GM23338 (cell line): ENCODE measurements at regions not wholly inside any gene's neighbourhood (a gene's known extent, or its start where the extent isn't known, plus 50 kb on each side); places are given as distances from the start of the nearest gene placed in this dataset.

ENCODE experiments used
- ATAC-seq: fragments of 200-7000 bp; cut with Tn5 transposase; 3 replicates; pipeline ENCODE4 v1.9.1; 2020
- DNase-seq: peaks from one replicate; pipeline ENCODE4 v3.0.0-alpha.2; 2015; ENCODE audit warnings: low spot score
- H2AFZ ChIP-seq: fragments of 200-600 bp; sonication (generic); 2 replicates; pipeline ENCODE4 v1.8.0; 2016; ENCODE audit warnings: antibody characterized with exemption, mild to moderate bottlenecking, moderate library complexity
- H3F3A ChIP-seq: fragments of 200-600 bp; sonication (generic); replicated peaks from 2 replicates; pipeline ENCODE4 v1.8.0; 2017; ENCODE audit warnings: antibody characterized with exemption, mixed run types, low read depth
- H3K27ac ChIP-seq: fragments of 200-600 bp; sonication (generic); 2 replicates; pipeline ENCODE4 v1.6.1; 2016; ENCODE audit warnings: low read depth
- H3K27me3 ChIP-seq: fragments of 200-600 bp; sonication (generic); 2 replicates; pipeline ENCODE4 v1.8.0; 2016; ENCODE audit warnings: mild to moderate bottlenecking, mixed run types, moderate library complexity; ENCODE audit not compliant: insufficient read depth
- H3K36me3 ChIP-seq: fragments of 200-600 bp; sonication (generic); 2 replicates; pipeline ENCODE4 v1.8.0; 2016; ENCODE audit warnings: mild to moderate bottlenecking; ENCODE audit not compliant: insufficient read depth
- H3K4me1 ChIP-seq: fragments of 200-600 bp; sonication (generic); 2 replicates; pipeline ENCODE4 v1.8.0; 2016; ENCODE audit warnings: mild to moderate bottlenecking, moderate library complexity; ENCODE audit not compliant: insufficient read depth
- H3K4me2 ChIP-seq: fragments of 200-600 bp; sonication (generic); 2 replicates; pipeline ENCODE4 v1.7.1; 2017; ENCODE audit warnings: mixed run types
- H3K4me3 ChIP-seq: fragments of 200-600 bp; sonication (generic); 2 replicates; pipeline ENCODE4 v1.6.1; 2016; ENCODE audit warnings: mixed run types
- H3K79me2 ChIP-seq: fragments of 200-600 bp; sonication (generic); replicated peaks from 2 replicates; pipeline ENCODE4 v1.8.0; 2017; ENCODE audit warnings: mild to moderate bottlenecking; ENCODE audit not compliant: insufficient read depth
- H3K9me2 ChIP-seq: fragments of 200-600 bp; sonication (generic); 2 replicates; pipeline ENCODE4 v1.8.0; 2017; ENCODE audit not compliant: insufficient read depth
- H4K20me1 ChIP-seq: fragments of 200-600 bp; sonication (generic); replicated peaks from 2 replicates; pipeline ENCODE4 v1.8.0; 2017; ENCODE audit warnings: mild to moderate bottlenecking; ENCODE audit not compliant: insufficient read depth
- H3K27ac Mint-ChIP-seq: 2 replicates; pipeline ENCODE4 v1.8.0; 2020; ENCODE audit warnings: inconsistent platforms, mild to moderate bottlenecking, moderate library complexity, mixed read lengths
- H3K27me3 Mint-ChIP-seq: 3 replicates; pipeline ENCODE4 v1.8.0; 2022; ENCODE audit warnings: low read depth, mild to moderate bottlenecking, moderate library complexity, mixed read lengths, inconsistent platforms; ENCODE audit not compliant: insufficient read depth, poor library complexity
- H3K36me3 Mint-ChIP-seq: 3 replicates; pipeline ENCODE4 v1.8.0; 2021; ENCODE audit warnings: low read depth, mild to moderate bottlenecking, inconsistent platforms, moderate library complexity, mixed read lengths
- H3K4me1 Mint-ChIP-seq: 3 replicates; pipeline ENCODE4 v1.8.0; 2020; ENCODE audit warnings: mild to moderate bottlenecking, inconsistent platforms, mixed read lengths
- H3K4me3 Mint-ChIP-seq: 3 replicates; pipeline ENCODE4 v1.8.0; 2021; ENCODE audit warnings: moderate library complexity, mild to moderate bottlenecking, inconsistent platforms, mixed read lengths
- H3K9me3 Mint-ChIP-seq: 3 replicates; pipeline ENCODE4 v1.8.0; 2020; ENCODE audit warnings: moderate library complexity, mild to moderate bottlenecking, inconsistent platforms, mixed read lengths
- CREB1 ChIP-seq: fragments of 250-450 bp; sonication (Bioruptor Pico); IDR thresholded peaks from 2 replicates; pipeline ENCODE4 v1.5.0; 2020; ENCODE audit warnings: low read depth, mild to moderate bottlenecking, moderate library complexity
- ETS1 ChIP-seq: IDR thresholded peaks from 2 replicates; pipeline ENCODE4 v1.6.1; 2016; ENCODE audit warnings: antibody characterized with exemption
- EZH2 ChIP-seq: fragments of 200-600 bp; sonication (generic); IDR thresholded peaks from one replicate; pipeline ENCODE4 v1.8.0; 2017; ENCODE audit warnings: antibody characterized with exemption, mild to moderate bottlenecking, low read depth; ENCODE audit not compliant: unreplicated experiment
- EZH2phosphoT487 ChIP-seq: fragments of 200-600 bp; sonication (generic); IDR thresholded peaks from one replicate; pipeline ENCODE4 v1.8.1; 2018; ENCODE audit warnings: antibody characterized with exemption; ENCODE audit not compliant: unreplicated experiment
- JUNB ChIP-seq: IDR thresholded peaks from one replicate; pipeline ENCODE4 v1.6.1; 2016; ENCODE audit warnings: antibody characterized with exemption; ENCODE audit not compliant: unreplicated experiment
- NANOG ChIP-seq: IDR thresholded peaks from 2 replicates; pipeline ENCODE4 v1.6.1; 2016; ENCODE audit warnings: antibody characterized with exemption, borderline replicate concordance
- POLR2AphosphoS5 ChIP-seq: IDR thresholded peaks from 2 replicates; pipeline ENCODE4 v1.6.1; 2016; ENCODE audit warnings: antibody characterized with exemption, low read depth
- STAT1 ChIP-seq: IDR thresholded peaks from one replicate; pipeline ENCODE4 v1.6.1; 2016; ENCODE audit warnings: antibody characterized with exemption; ENCODE audit not compliant: unreplicated experiment
- ZNF114 ChIP-seq: fragments of 250-450 bp; sonication (Bioruptor Pico); IDR thresholded peaks from 2 replicates; pipeline ENCODE4 v1.5.0; 2020; ENCODE audit warnings: mild to moderate bottlenecking, moderate library complexity
- ZNF331 ChIP-seq: fragments of 250-450 bp; sonication (Bioruptor Pico); IDR thresholded peaks from 2 replicates; pipeline ENCODE4 v1.5.0; 2020; ENCODE audit warnings: low read depth, mild to moderate bottlenecking, moderate library complexity
- TF ChIP-seq, protein P1 (sequence below), 2 experiments: fragments of 200-600 bp in 1 of 2; sonication (generic) in 1 of 2; conservative IDR thresholded peaks; 2 replicates each; pipeline versions ENCODE4 v1.5.1 to v1.6.1; 2016 to 2017; ENCODE audit warnings: antibody characterized with exemption in 2 of 2, low read depth in 2 of 2, mild to moderate bottlenecking in 2 of 2, moderate library complexity in 1 of 2
- TF ChIP-seq, protein P2 (sequence below): fragments of 250-450 bp; sonication (Bioruptor Pico); IDR thresholded peaks from 2 replicates; pipeline ENCODE4 v1.5.0; 2020; ENCODE audit warnings: mild to moderate bottlenecking, moderate library complexity
- TF ChIP-seq, protein P3 (sequence below): IDR thresholded peaks from one replicate; pipeline ENCODE4 v1.6.1; 2018; ENCODE audit warnings: antibody characterized with exemption; ENCODE audit not compliant: unreplicated experiment

GRCh38 chr14:34190717-34191116, 239.8 kb upstream of the EGLN3 start:
- TF ChIP-seq, protein P1, sequence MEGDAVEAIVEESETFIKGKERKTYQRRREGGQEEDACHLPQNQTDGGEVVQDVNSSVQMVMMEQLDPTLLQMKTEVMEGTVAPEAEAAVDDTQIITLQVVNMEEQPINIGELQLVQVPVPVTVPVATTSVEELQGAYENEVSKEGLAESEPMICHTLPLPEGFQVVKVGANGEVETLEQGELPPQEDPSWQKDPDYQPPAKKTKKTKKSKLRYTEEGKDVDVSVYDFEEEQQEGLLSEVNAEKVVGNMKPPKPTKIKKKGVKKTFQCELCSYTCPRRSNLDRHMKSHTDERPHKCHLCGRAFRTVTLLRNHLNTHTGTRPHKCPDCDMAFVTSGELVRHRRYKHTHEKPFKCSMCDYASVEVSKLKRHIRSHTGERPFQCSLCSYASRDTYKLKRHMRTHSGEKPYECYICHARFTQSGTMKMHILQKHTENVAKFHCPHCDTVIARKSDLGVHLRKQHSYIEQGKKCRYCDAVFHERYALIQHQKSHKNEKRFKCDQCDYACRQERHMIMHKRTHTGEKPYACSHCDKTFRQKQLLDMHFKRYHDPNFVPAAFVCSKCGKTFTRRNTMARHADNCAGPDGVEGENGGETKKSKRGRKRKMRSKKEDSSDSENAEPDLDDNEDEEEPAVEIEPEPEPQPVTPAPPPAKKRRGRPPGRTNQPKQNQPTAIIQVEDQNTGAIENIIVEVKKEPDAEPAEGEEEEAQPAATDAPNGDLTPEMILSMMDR (conservative IDR thresholded peaks at IDR 0.05; ENCODE audit: low read depth in 2 of 2), result no peak
- TF ChIP-seq EZH2 (no peak), CREB1 (CRISPR knock-in tag) (no peak), POLR2AphosphoS5 (no peak), NANOG (no peak), ZNF331 (CRISPR knock-in tag) (no peak), EZH2phosphoT487 (no peak), JUNB (no peak), ZNF114 (CRISPR knock-in tag) (no peak), ETS1 (no peak), STAT1 (no peak)
- TF ChIP-seq, protein P2, sequence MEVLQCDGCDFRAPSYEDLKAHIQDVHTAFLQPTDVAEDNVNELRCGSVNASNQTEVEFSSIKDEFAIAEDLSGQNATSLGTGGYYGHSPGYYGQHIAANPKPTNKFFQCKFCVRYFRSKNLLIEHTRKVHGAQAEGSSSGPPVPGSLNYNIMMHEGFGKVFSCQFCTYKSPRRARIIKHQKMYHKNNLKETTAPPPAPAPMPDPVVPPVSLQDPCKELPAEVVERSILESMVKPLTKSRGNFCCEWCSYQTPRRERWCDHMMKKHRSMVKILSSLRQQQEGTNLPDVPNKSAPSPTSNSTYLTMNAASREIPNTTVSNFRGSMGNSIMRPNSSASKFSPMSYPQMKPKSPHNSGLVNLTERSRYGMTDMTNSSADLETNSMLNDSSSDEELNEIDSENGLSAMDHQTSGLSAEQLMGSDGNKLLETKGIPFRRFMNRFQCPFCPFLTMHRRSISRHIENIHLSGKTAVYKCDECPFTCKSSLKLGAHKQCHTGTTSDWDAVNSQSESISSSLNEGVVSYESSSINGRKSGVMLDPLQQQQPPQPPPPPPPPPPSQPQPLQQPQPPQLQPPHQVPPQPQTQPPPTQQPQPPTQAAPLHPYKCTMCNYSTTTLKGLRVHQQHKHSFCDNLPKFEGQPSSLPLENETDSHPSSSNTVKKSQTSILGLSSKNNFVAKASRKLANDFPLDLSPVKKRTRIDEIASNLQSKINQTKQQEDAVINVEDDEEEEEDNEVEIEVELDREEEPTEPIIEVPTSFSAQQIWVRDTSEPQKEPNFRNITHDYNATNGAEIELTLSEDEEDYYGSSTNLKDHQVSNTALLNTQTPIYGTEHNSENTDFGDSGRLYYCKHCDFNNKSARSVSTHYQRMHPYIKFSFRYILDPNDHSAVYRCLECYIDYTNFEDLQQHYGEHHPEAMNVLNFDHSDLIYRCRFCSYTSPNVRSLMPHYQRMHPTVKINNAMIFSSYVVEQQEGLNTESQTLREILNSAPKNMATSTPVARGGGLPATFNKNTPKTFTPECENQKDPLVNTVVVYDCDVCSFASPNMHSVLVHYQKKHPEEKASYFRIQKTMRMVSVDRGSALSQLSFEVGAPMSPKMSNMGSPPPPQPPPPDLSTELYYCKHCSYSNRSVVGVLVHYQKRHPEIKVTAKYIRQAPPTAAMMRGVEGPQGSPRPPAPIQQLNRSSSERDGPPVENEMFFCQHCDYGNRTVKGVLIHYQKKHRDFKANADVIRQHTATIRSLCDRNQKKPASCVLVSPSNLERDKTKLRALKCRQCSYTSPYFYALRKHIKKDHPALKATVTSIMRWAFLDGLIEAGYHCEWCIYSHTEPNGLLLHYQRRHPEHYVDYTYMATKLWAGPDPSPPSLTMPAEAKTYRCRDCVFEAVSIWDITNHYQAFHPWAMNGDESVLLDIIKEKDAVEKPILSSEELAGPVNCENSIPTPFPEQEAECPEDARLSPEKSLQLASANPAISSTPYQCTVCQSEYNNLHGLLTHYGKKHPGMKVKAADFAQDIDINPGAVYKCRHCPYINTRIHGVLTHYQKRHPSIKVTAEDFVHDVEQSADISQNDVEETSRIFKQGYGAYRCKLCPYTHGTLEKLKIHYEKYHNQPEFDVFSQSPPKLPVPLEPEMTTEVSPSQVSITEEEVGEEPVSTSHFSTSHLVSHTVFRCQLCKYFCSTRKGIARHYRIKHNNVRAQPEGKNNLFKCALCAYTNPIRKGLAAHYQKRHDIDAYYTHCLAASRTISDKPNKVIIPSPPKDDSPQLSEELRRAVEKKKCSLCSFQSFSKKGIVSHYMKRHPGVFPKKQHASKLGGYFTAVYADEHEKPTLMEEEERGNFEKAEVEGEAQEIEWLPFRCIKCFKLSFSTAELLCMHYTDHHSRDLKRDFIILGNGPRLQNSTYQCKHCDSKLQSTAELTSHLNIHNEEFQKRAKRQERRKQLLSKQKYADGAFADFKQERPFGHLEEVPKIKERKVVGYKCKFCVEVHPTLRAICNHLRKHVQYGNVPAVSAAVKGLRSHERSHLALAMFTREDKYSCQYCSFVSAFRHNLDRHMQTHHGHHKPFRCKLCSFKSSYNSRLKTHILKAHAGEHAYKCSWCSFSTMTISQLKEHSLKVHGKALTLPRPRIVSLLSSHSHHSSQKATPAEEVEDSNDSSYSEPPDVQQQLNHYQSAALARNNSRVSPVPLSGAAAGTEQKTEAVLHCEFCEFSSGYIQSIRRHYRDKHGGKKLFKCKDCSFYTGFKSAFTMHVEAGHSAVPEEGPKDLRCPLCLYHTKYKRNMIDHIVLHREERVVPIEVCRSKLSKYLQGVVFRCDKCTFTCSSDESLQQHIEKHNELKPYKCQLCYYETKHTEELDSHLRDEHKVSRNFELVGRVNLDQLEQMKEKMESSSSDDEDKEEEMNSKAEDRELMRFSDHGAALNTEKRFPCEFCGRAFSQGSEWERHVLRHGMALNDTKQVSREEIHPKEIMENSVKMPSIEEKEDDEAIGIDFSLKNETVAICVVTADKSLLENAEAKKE (CRISPR knock-in tag), result no peak
- TF ChIP-seq, protein P3, sequence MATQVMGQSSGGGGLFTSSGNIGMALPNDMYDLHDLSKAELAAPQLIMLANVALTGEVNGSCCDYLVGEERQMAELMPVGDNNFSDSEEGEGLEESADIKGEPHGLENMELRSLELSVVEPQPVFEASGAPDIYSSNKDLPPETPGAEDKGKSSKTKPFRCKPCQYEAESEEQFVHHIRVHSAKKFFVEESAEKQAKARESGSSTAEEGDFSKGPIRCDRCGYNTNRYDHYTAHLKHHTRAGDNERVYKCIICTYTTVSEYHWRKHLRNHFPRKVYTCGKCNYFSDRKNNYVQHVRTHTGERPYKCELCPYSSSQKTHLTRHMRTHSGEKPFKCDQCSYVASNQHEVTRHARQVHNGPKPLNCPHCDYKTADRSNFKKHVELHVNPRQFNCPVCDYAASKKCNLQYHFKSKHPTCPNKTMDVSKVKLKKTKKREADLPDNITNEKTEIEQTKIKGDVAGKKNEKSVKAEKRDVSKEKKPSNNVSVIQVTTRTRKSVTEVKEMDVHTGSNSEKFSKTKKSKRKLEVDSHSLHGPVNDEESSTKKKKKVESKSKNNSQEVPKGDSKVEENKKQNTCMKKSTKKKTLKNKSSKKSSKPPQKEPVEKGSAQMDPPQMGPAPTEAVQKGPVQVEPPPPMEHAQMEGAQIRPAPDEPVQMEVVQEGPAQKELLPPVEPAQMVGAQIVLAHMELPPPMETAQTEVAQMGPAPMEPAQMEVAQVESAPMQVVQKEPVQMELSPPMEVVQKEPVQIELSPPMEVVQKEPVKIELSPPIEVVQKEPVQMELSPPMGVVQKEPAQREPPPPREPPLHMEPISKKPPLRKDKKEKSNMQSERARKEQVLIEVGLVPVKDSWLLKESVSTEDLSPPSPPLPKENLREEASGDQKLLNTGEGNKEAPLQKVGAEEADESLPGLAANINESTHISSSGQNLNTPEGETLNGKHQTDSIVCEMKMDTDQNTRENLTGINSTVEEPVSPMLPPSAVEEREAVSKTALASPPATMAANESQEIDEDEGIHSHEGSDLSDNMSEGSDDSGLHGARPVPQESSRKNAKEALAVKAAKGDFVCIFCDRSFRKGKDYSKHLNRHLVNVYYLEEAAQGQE, result no peak
- Histone ChIP-seq H2AFZ (no peak overlapping the region), H4K20me1 (no peaks in the 10 kb centered on the region), H3K4me1 (no peaks in the 10 kb centered on the region), H3K79me2 (no peaks in the 10 kb centered on the region), H3K4me3 (no peak overlapping the region), H3K27me3 (no peaks in the 10 kb centered on the region), H3K27ac (no peak overlapping the region), H3F3A (no peaks in the 10 kb centered on the region), H3K36me3 (no peaks in the 10 kb centered on the region), H3K9me2 (no peaks in the 10 kb centered on the region), H3K4me2 (no peak overlapping the region)
- Mint-ChIP-seq H3K27ac (no peak overlapping the region), H3K9me3 (no peaks in the 10 kb centered on the region), H3K36me3 (no peaks in the 10 kb centered on the region), H3K27me3 (no peaks in the 10 kb centered on the region), H3K4me3 (no peak overlapping the region), H3K4me1 (no peaks in the 10 kb centered on the region)
- DNase-seq (no peak), ATAC-seq (no peak)
